Loucy (cell line): ENCODE measurements at regions not wholly inside any gene's neighbourhood (a gene's known extent, or its start where the extent isn't known, plus 50 kb on each side); places are given as distances from the start of the nearest gene placed in this dataset.
A peak's percentile ranks its signal among the peaks of the same experiment; 100 is the strongest.

ENCODE experiments used
- H2AFZ ChIP-seq: fragments of 200-600 bp; sonication (generic); 2 replicates; pipeline ENCODE4 v1.6.0; 2016; ENCODE audit warnings: antibody characterized with exemption, mild to moderate bottlenecking, low read length, moderate library complexity
- H3F3A ChIP-seq: fragments of 200-600 bp; 2 replicates; pipeline ENCODE4 v1.6.0; 2016; ENCODE audit warnings: antibody characterized with exemption, low read depth, mild to moderate bottlenecking
- H3K27me3 ChIP-seq: fragments of 200-600 bp; sonication (generic); 2 replicates; pipeline ENCODE4 v1.6.1; 2014; ENCODE audit warnings: low read length, mild to moderate bottlenecking; ENCODE audit not compliant: insufficient read depth, poor library complexity, severe bottlenecking
- H3K36me3 ChIP-seq: fragments of 200-600 bp; sonication (generic); 2 replicates; pipeline ENCODE4 v1.6.1; 2016; ENCODE audit warnings: low read length; ENCODE audit not compliant: insufficient read depth
- H3K4me1 ChIP-seq: fragments of 200-600 bp; sonication (generic); 2 replicates; pipeline ENCODE4 v1.5.1; 2014; ENCODE audit warnings: low read length, mild to moderate bottlenecking; ENCODE audit not compliant: insufficient read depth, poor library complexity, severe bottlenecking
- H3K4me2 ChIP-seq: fragments of 200-600 bp; sonication (generic); 2 replicates; pipeline ENCODE4 v1.6.0; 2014; ENCODE audit warnings: antibody characterized with exemption, low read length, low read depth, mild to moderate bottlenecking; ENCODE audit not compliant: poor library complexity, severe bottlenecking
- H3K4me3 ChIP-seq: fragments of 200-600 bp; sonication (generic); 2 replicates; pipeline ENCODE4 v1.5.1; 2014; ENCODE audit warnings: low read length, mild to moderate bottlenecking, mixed read lengths; ENCODE audit not compliant: poor library complexity, severe bottlenecking
- H3K79me2 ChIP-seq: fragments of 200-600 bp; sonication (generic); 2 replicates; pipeline ENCODE4 v1.6.1; 2014; ENCODE audit warnings: low read length; ENCODE audit not compliant: insufficient read depth
- H3K9ac ChIP-seq: fragments of 200-600 bp; sonication (generic); 2 replicates; pipeline ENCODE4 v1.6.0; 2014; ENCODE audit warnings: mild to moderate bottlenecking, low read depth, low read length, moderate library complexity; ENCODE audit not compliant: poor library complexity, severe bottlenecking
- H3K9me2 ChIP-seq: fragments of 200-600 bp; sonication (generic); replicated peaks from 2 replicates; pipeline ENCODE4 v1.6.1; 2016; ENCODE audit warnings: low read depth, low read length, mixed read lengths
- H3K9me3 ChIP-seq: fragments of 200-600 bp; sonication (generic); 2 replicates; pipeline ENCODE4 v1.6.1; 2014; ENCODE audit warnings: mild to moderate bottlenecking, antibody characterized with exemption, low read length, low read depth; ENCODE audit not compliant: insufficient read depth
- H4K20me1 ChIP-seq: fragments of 200-600 bp; sonication (generic); 2 replicates; pipeline ENCODE4 v1.6.0; 2014; ENCODE audit warnings: antibody characterized with exemption, low read length, mild to moderate bottlenecking; ENCODE audit not compliant: insufficient read depth, poor library complexity, severe bottlenecking
- EZH2phosphoT487 ChIP-seq: fragments of 200-600 bp; IDR thresholded peaks from 2 replicates; pipeline ENCODE4 v1.6.1; 2018; ENCODE audit warnings: antibody characterized with exemption, mild to moderate bottlenecking, moderate library complexity, borderline replicate concordance
- TF ChIP-seq, protein P1 (sequence below): fragments of 200-600 bp; sonication (generic); conservative IDR thresholded peaks from 2 replicates; pipeline ENCODE4 v1.5.1; 2014; ENCODE audit warnings: mild to moderate bottlenecking, antibody characterized with exemption, low read length

DNA sequence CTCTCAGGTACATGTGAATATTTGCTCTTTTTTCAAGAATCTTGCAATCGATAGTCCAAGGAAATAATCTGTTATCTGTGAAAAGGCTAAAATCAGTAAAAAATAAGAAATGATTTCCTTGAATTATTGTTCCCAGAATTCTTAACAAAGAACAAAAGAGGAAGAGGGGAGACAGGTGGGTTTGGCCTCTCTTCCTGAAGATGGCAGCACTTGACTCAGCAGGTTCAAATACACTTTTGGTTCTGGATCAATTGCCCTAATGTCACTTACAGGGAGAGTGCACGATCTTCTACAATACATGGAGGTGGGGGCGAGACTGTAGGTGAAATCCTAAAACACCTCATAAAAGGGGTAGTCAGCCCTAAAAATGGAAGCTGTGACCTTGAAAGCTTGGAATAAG is 358.7 kb downstream of the IRS2 start:
- Histone ChIP-seq H2AFZ (no peak overlapping the region), H3K4me3 (no peak overlapping the region), H3K9me3 (0 out of 2 replicates have a peak, but pooled peaks cover 2% of the 10 kb centered on the region), H3K79me2 (no peaks in the 10 kb centered on the region), H3F3A (no peaks in the 10 kb centered on the region), H3K36me3 (no peaks in the 10 kb centered on the region), H3K4me1 (no peaks in the 10 kb centered on the region), H4K20me1 (no peaks in the 10 kb centered on the region), H3K27me3 (no peaks in the 10 kb centered on the region), H3K4me2 (no peak overlapping the region), H3K9ac (no peak overlapping the region), H3K9me2 (no peaks in the 10 kb centered on the region)
- TF ChIP-seq, protein P1, sequence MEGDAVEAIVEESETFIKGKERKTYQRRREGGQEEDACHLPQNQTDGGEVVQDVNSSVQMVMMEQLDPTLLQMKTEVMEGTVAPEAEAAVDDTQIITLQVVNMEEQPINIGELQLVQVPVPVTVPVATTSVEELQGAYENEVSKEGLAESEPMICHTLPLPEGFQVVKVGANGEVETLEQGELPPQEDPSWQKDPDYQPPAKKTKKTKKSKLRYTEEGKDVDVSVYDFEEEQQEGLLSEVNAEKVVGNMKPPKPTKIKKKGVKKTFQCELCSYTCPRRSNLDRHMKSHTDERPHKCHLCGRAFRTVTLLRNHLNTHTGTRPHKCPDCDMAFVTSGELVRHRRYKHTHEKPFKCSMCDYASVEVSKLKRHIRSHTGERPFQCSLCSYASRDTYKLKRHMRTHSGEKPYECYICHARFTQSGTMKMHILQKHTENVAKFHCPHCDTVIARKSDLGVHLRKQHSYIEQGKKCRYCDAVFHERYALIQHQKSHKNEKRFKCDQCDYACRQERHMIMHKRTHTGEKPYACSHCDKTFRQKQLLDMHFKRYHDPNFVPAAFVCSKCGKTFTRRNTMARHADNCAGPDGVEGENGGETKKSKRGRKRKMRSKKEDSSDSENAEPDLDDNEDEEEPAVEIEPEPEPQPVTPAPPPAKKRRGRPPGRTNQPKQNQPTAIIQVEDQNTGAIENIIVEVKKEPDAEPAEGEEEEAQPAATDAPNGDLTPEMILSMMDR = peak; percentile 33
- no peak for TF ChIP-seq EZH2phosphoT487

DNA sequence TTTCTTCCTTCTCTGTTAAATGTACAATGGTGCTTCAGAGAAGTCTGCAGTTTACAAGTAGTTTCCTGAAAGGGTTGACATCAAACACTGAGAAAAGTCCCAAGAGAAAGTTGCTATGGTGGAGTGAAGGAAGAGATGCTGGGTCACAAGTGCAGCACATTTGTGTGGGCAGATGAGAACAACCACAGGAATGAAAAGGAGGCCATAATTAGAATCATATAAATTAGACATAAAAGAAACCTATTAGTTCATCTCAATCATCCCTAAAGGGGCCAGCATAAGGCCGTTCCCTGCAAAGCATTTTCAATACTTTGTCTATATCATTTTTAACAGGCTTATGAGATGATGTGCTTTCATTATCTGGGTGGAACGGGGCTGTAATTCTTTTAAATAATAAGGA is 359.2 kb downstream of the IRS2 start:
- Histone ChIP-seq H3K36me3 (no peaks in the 10 kb centered on the region), H3F3A (no peaks in the 10 kb centered on the region), H3K79me2 (no peaks in the 10 kb centered on the region), H3K9me2 (no peaks in the 10 kb centered on the region), H2AFZ (no peak overlapping the region), H3K9me3 (0 out of 2 replicates have a peak, but pooled peaks cover 2% of the 10 kb centered on the region), H3K4me1 (no peaks in the 10 kb centered on the region), H3K4me3 (no peak overlapping the region), H3K9ac (no peak overlapping the region), H3K4me2 (no peak overlapping the region), H3K27me3 (no peaks in the 10 kb centered on the region), H4K20me1 (no peaks in the 10 kb centered on the region)
- TF ChIP-seq, protein P1 = no peak
- TF ChIP-seq EZH2phosphoT487 = no peak

DNA sequence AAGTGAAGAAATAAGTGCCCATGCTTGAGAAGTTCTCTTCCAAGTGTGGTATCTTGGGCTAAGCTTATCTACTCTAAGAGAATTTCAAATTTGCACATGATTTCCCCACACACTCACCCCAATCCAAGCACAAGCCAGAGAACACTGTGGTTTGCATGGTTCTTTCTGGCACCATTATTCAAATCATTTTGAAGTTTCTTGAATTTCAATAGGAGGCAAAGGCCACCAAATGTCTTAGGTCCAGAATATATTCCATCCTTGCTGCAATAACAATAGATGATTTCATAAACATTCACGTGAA is 359.7 kb downstream of the IRS2 start:
- Histone ChIP-seq H3K4me3 (no peak overlapping the region), H3K9me2 (no peaks in the 10 kb centered on the region), H3K9ac (no peak overlapping the region)

More for the DNA sequence above, 359.7 kb downstream of the IRS2 start:
- H3K27me3 ChIP-seq = no peaks in the 10 kb centered on the region
- 0 out of 2 replicates have a peak, but pooled peaks cover 2% of the 10 kb centered on the region for H3K9me3 ChIP-seq
- no peaks in the 10 kb centered on the region for H3K36me3 ChIP-seq
- H4K20me1 ChIP-seq = no peaks in the 10 kb centered on the region
- H3F3A ChIP-seq = no peaks in the 10 kb centered on the region
- no peaks in the 10 kb centered on the region for H3K79me2 ChIP-seq
- no peak overlapping the region for H3K4me2 ChIP-seq
- no peaks in the 10 kb centered on the region for H3K4me1 ChIP-seq
- TF ChIP-seq, protein P1 = no peak
- TF ChIP-seq EZH2phosphoT487 = no peak
- no peak overlapping the region for H2AFZ ChIP-seq
